ENCODE measurements at regions not wholly inside any gene's neighbourhood (a gene's known extent, or its start where the extent isn't known, plus 50 kb on each side); places are given as distances from the start of the nearest gene placed in this dataset.
"Not testable (repeated sequence)": the region's sequence is repeated elsewhere in the genome, so short reads cannot be mapped to it uniquely, and the experiment has no call there.

GRCh38 chr3:137595415-137595814, 168.7 kb upstream of the SOX14 start:
- TF ChIP-seq, protein P1, sequence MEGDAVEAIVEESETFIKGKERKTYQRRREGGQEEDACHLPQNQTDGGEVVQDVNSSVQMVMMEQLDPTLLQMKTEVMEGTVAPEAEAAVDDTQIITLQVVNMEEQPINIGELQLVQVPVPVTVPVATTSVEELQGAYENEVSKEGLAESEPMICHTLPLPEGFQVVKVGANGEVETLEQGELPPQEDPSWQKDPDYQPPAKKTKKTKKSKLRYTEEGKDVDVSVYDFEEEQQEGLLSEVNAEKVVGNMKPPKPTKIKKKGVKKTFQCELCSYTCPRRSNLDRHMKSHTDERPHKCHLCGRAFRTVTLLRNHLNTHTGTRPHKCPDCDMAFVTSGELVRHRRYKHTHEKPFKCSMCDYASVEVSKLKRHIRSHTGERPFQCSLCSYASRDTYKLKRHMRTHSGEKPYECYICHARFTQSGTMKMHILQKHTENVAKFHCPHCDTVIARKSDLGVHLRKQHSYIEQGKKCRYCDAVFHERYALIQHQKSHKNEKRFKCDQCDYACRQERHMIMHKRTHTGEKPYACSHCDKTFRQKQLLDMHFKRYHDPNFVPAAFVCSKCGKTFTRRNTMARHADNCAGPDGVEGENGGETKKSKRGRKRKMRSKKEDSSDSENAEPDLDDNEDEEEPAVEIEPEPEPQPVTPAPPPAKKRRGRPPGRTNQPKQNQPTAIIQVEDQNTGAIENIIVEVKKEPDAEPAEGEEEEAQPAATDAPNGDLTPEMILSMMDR (IDR thresholded peaks at IDR 0.05) = not testable (repeated sequence)
- not testable (repeated sequence) for TF ChIP-seq POLR2A (IDR thresholded peaks at IDR 0.05)
